HG02763 (cell line): ENCODE measurements at regions not wholly inside any gene's neighbourhood (a gene's known extent, or its start where the extent isn't known, plus 50 kb on each side); places are given as distances from the start of the nearest gene placed in this dataset.

Experiments used
- ATAC-seq: cut with Tn5 transposase; IDR thresholded peaks from one replicate; pipeline ENCODE4 v1.9.1; 2021; ENCODE audit warnings: mild to moderate bottlenecking, moderate library complexity; ENCODE audit not compliant: unreplicated experiment

- no peak for ATAC-seq
Observed at GRCh38 chr6:14789996-14790395, 455.9 kb upstream of the JARID2 start.

GRCh38 chr6:14790976-14791375, 454.9 kb upstream of the JARID2 start:
- no peak for ATAC-seq

- no peak for ATAC-seq
Observed at GRCh38 chr6:14791526-14791925, 454.3 kb upstream of the JARID2 start.

GRCh38 chr6:14792118-14792955, 453.5 kb upstream of the JARID2 start:
- no peak for ATAC-seq

- ATAC-seq = no peak
Observed at GRCh38 chr6:14795451-14795850, 450.4 kb upstream of the JARID2 start.

- ATAC-seq = no peak
Observed at GRCh38 chr6:14796974-14797762, 448.7 kb upstream of the JARID2 start.

GRCh38 chr6:14797875-14798593, 447.8 kb upstream of the JARID2 start:
- no peak for ATAC-seq

- no peak for ATAC-seq
Observed at GRCh38 chr6:14798594-14798982, 447.3 kb upstream of the JARID2 start.

GRCh38 chr6:14798996-14799588, 446.8 kb upstream of the JARID2 start:
- ATAC-seq = no peak

GRCh38 chr6:14799928-14800327, 445.9 kb upstream of the JARID2 start:
- no peak for ATAC-seq

GRCh38 chr6:14802514-14803160, 443.2 kb upstream of the JARID2 start:
- no peak for ATAC-seq

- ATAC-seq = no peak
Observed at GRCh38 chr6:14804001-14804784, 441.7 kb upstream of the JARID2 start.

- no peak for ATAC-seq
Observed at GRCh38 chr6:14804785-14805210, 441.1 kb upstream of the JARID2 start.

GRCh38 chr6:14806101-14806500, 439.8 kb upstream of the JARID2 start:
- no peak for ATAC-seq

- ATAC-seq = no peak
Observed at GRCh38 chr6:14807130-14807529, 438.7 kb upstream of the JARID2 start.

- no peak for ATAC-seq
Observed at GRCh38 chr6:14807971-14808370, 437.9 kb upstream of the JARID2 start.

- no peak for ATAC-seq
Observed at GRCh38 chr6:14810021-14810420, 435.8 kb upstream of the JARID2 start.

GRCh38 chr6:14811775-14812428, 434.0 kb upstream of the JARID2 start:
- ATAC-seq = no peak

- no peak for ATAC-seq
Observed at GRCh38 chr6:14814016-14814415, 431.9 kb upstream of the JARID2 start.
